Peyer's patch (tissue), 4 donors: ENCODE measurements at regions not wholly inside any gene's neighbourhood (a gene's known extent, or its start where the extent isn't known, plus 50 kb on each side); places are given as distances from the start of the nearest gene placed in this dataset.

ENCODE experiments used
- CTCF ChIP-seq, 6 experiments: fragments of 450-650 bp in 4 of 6; fragments of 200-600 bp in 2 of 6; sonication (generic) in 1 of 6; IDR thresholded peaks; one replicate each; pipeline ENCODE4 v1.5.1; 2017 to 2019; ENCODE audit warnings: antibody characterized with exemption in 6 of 6, mild to moderate bottlenecking in 3 of 6, moderate library complexity in 1 of 6
- POLR2A ChIP-seq, 2 donors: fragments of 450-650 bp; IDR thresholded peaks; one replicate each; pipeline ENCODE4 v1.5.1; 2017; ENCODE audit warnings: antibody characterized with exemption in 2 of 2, mild to moderate bottlenecking in 2 of 2, moderate library complexity in 2 of 2

GRCh38 chr1:213656503-213656902 lies 331.3 kb upstream of the PROX1 start:
- TF ChIP-seq CTCF (IDR thresholded peaks at IDR 0.05) (no peak), POLR2A (IDR thresholded peaks at IDR 0.05) (no peak)
